Hematopoietic multipotent progenitor cell treated with erythropoietin and hydrocortisone succinate and interleukin-3 and kit ligand, for 8 days (in vitro differentiated cells): ENCODE measurements at regions not wholly inside any gene's neighbourhood (a gene's known extent, or its start where the extent isn't known, plus 50 kb on each side); places are given as distances from the start of the nearest gene placed in this dataset.

ENCODE experiments used
- DNase-seq: peaks from one replicate; pipeline ENCODE4 v3.0.0-alpha.2; 2015

DNA sequence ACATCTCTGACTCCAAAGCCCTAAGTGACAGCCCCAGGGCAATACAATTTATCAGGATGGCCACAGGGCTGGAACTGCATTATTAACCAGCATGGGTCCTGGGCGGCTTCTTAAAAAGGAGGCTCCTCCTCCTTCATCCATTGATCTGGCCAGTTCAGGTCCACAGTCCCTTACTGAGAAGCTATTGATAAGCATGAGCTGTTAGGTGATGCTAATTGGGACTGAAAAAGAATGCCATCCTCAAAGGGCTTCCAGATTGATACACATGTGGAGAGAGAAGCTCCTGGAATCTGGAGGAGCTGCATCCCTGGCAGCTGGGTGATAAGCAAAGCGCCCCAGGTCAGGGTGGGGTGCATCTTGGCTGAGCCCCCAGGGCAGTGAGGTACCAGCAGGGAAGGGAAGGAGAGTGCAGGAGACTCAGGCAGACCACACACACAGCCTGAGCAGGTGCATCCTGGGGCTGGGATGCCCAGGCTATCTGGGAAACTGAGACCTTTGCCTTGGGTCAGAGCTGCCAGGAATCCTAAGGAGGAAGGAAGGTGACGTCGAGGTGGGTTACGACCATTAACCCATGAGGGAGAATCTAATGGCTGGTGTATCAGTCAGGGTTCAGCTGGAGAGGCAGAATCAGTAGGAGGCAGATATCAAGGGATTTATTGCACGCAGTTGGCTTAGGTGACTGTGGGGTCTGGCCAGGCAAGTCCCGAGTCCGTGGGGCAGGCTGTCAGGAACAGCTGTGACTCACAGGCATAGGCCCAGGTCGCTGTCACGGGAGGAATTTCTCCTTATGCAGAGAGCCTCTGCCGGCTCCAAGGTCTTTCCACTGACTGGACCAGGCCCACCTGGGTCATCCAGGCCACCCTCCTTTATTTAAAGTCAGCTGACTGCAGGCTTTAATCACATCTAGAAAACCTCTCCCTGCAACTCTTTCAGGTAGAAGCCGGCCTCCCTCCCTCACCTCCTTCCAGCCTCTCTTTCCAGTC lies 261.2 kb downstream of the BMP7 start:
- DNase-seq = no peak

DNA sequence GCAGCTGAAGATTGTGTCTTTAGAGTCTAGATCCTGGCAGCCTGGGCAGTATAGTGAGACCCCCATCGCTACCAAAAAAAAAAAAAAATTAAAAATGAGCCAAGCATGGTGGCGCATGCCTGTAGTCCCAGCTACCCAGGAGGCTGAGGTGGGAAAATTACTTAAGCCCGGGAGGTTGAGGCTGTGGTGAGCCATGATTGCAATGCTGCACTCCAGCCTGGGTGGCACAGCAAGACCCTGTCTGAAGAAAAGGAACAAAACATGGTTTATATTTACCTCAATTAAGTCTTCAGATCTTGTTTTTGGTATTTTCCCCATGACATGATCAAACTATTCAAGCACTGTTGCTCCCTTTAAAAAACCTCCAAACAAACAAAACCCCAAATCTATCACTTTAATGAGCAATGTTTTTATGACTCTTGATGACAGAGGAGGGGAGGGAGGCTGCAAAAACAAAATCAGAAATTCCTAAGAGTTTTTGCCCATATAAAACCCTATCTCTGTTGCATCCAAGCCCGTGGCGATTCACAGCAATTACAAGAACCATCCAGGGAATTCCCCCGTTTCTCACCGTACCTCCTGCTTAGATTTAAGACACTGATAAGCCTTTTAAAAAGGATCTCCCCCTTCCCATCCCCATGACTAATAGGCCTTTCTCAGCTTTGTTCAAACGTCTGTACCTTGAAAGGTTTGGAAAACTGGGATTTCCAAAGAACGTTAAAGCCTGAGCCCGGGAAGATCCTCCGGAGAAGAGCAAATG lies 259.9 kb downstream of the BMP7 start:
- no peak for DNase-seq

DNA sequence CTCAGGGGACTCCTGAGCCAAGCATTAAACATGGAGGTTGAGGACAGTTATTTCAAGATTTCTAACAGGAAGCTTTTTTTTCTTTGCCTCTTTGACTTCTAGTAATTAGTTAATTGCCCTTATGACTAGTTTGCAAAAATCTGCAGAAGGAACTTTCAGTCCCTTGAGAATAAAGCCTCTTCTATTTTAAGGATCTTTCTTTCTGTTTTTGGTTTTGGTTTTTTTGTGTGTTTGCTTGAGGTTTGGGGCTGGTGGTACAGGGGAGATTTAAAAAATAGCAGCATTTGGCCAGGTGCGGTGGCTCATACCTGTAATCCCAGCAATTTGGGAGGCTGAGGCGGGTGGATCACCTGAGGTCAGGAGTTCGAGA lies 259.3 kb downstream of the BMP7 start:
- no peak for DNase-seq

DNA sequence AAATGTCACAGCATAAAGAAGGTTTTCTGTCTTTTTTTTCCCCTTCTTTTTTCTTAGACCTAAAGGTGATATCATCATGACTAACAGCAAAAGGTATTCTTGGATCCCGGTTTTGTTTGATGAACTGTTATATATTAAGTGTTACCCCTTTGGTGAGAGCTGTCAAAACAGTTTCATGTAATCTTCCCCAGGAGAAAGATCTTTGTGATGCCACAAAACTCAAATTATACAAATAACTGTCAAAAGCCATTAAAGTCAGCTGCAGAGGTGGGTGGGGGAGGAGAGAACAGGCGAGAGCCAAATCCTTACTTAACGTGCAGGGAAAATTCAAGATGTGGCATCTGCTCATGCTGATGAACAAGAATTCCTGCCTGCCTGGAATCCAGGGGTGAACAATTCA lies 258.2 kb downstream of the BMP7 start:
- DNase-seq = no peak

DNA sequence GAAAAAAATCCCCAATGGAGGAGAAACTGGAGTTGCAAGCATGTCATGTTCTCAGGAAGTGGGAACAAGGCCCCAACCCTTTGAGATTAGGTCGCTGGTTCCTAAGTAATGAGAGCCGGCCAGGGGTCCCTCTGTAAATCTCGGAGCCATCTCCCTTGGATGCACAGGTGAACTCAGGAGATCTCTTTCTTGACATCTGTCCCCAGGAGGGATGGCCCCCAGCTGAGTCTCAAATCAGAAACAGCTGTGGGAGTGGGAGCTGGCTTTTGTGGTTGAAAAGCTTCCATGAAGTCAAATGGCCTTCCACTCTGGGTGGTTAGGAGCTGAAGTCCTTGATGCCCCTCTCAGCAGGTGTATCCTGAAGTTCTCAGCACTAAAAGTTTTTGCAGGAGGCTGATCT lies 257.1 kb downstream of the BMP7 start:
- DNase-seq = no peak

DNA sequence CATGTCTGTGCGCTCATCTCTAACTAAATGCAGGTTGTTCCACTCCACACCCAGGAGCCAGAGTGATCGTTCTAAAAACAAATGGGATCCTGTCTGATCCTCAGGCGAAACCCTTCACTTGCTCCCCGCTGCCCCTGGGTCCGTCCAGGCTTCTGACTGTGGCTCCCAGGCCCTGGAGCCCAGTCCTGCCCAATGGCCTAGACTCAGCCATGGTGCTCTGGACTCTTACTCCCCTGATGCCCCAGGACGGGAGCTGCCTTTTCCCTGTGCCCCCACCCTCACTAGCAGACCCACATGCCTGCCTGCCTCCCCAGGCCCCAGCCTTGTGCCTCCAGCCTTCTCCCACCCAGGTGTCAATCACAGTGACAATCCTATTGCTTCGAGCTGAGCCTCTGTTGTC lies 256.7 kb downstream of the BMP7 start:
- no peak for DNase-seq

DNA sequence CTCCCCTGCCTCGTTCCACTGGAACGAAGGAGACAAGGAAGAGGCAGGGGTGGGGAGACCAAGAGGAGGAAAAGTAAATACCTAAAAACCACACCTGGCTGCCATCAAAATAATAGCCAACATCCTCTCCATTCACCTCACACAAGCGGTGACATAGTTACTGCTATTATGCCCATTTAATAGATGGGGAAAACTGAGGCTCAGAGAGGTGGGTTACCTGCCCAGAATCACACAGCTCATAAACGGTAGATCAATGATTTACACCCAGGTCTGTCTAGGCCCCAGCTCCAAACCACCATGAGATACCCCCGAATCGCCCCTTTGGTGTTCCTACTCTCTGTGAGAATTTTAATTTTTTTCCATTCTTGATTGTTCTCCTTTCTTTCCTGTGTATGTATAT lies 253.8 kb downstream of the BMP7 start:
- DNase-seq = no peak

DNA sequence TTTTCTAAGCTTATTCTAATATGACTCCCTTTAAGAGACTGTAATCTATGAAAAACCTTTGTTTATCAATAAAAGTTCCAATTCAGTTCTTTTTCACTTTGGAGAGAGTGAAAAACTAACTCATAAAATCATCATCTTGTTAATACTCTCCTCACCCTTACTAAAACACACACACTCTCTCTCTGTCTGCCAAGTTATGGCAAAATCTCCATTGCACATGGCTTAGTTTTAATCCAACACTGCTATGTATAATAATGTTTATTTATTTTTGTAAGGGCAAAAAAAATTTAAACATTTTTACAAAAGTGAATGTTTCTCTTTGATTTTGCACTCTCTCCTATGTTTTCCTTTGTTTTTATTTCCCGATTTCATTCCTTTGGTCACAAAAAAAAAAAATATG lies 253.2 kb downstream of the BMP7 start:
- DNase-seq = no peak

DNA sequence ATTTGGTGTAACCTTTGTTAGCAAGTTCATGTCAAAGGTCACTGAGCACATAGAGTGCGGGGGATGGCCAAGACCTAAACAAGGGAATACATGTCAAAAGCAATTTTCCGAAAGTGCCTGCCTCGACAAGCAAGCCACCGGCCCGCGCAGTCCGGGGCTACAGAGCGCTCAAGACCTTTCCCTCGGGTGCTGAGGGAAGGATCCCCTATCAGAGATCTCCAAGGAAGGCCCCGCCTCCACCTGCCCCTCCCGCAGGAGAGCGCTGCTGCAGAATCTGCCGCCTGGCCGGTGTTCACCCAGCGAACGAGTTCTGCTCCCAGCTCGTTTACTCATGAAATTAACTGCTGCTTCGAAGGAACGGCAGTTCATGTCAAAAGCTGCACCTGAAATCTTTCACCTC lies 252.7 kb downstream of the BMP7 start:
- DNase-seq = no peak

DNA sequence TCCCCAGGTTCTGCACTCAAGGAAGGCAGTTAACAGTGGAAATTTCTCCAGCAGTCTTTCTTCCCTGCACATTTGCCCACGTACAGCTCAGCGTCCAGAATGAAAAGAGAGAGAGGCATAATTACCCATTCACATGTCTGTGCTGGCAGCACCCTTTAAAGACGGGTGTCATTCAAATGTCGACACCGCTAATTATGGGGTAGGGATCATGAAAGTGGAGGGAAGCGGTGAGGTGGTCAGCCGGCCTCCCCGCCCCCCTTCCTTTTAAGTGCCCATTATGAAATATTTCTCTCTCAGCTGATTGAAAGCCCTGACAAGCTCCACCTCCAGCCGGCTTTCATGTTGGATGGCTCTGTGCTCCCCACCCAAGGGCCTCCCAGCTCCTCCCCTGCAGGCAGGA lies 246.1 kb downstream of the BMP7 start:
- DNase-seq = no peak

DNA sequence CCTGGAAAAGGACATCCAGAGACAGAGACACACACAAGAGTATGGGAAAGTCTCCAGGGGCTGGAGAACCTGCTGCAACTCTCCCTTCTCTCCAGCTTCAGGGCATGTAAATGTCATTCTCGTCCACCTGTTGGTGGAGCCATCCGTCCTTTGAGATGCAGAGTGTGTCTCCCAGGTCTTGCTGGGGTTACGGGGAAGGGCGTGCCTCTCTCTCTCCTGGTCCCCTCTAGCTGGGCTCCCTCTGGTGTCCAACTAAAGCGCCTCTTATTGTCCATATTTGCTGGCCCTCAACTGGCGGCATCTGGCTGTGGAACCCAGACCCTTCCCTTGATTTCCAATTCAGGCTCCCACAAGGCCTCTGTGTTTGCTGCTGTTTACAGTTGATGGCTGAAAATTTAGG lies 244.1 kb downstream of the BMP7 start:
- no peak for DNase-seq

DNA sequence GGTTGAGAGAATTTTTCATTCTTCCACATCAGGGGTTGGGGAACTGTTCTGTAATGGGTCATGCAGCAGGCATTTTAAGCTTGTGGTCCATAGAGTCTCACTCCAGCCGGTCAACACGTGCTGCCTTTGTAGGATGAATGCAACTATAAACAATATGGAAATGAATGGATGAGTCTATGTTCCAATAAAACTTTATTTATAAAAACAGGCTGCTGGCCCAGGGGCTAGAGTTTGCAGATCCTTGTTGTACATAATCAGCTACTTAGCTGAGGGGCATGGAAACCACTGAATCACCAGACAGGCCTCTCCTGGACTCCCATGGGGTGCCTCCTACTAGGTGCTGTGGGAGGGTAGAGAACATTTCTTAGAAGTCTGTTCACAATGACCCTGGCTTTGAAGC lies 243.4 kb downstream of the BMP7 start:
- no peak for DNase-seq

DNA sequence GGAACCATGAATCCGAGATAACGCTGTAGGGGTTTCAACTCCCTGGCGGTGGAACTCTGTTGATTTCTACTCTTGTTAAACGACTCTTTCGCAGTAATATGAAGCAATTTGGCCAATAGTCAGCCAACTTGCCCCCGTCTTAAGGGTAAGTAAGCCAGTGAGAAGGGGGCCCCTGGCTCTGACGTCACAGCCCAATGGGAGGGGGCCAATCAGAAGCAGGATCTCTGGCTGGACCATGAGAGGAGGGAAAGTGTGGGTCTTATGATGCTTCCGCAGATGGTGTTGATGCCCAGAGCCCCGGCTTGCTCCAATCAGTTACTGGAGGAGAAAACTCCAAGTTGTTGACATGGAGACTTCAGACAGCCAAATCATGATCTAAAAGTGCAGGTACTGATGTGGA lies 242.4 kb downstream of the BMP7 start:
- no peak for DNase-seq

DNA sequence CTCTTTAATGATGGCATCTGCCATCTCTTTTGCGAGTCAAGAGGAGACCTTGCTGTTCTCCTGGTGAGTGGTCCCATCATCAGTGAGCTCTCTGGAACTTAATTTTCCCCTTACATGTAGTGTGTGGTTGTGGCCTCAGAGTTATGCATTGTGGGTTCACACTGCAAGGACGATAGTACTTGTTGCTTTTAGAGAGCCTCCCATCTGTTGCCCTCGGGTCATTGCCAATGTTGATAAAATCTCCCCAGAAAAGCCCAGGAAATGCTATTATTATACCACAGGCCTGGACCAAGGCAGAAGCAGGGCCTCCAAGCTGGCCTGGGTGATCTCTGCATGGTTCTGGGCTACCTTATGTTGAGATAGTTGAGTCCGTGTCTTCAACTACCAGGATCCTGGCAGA lies 241.6 kb downstream of the BMP7 start:
- DNase-seq = no peak

DNA sequence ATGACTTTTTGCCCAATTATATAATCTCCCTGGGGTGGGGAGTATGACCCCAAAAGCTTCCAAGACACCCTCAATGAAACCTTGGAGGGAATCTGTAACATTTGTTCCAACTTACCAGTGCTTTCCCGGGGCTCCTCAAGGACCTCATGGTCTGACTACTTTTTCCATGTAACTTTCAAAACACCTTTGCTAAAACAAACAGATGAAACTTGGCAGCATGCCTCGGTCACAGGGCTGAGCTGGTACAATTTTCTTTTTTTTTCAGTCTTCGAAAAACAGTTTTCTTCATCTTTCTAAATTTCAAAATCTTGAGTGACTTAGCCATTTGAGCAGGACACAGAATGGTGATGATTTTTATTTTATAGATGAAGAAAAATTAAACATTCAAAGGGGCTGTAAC lies 241.2 kb downstream of the BMP7 start:
- no peak for DNase-seq

DNA sequence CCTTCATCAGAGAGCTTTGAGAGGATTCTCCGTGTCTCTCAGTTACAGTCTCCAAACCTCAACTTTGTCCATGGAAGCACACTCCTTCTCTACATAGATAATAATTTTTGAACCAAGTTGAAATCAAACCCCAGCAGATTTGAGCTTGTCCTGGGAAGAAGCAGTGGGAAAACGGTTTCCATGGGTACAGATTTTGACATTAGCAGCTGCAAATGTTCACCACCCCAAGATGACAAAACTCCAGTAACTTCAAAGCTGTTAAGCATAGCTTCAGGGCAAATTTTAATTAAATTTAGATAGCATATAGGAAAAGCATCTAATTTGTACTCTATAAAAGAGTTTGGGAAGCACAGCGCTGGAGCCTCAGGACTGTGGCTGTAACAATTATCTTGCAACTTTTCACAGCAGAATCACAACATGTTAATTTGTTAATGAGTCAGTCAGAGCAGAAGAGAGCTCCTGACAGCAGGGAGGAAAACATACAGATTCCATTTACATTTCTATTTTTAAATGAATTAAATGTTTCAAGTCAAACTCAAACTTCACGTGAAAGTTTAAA lies 240.7 kb downstream of the BMP7 start:
- no peak for DNase-seq

DNA sequence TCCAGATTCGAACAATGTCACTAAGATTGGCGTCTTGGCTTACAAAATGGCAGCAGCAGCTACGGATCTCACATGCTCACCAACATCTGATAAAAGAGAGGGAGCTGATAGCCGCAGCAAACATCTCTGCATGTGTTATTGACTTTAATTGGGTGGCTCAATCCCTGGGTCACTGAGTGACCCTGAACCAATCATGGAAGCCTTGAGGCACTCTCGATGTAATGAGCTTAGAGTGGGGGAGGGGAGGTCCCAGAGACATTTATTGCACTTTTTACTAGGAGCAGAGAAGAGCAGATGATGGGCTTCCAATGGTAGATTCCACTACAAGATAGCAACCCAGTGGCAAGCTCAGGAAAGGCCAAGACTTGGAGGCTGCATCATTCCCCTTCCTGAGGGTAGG lies 238.7 kb downstream of the BMP7 start:
- no peak for DNase-seq

DNA sequence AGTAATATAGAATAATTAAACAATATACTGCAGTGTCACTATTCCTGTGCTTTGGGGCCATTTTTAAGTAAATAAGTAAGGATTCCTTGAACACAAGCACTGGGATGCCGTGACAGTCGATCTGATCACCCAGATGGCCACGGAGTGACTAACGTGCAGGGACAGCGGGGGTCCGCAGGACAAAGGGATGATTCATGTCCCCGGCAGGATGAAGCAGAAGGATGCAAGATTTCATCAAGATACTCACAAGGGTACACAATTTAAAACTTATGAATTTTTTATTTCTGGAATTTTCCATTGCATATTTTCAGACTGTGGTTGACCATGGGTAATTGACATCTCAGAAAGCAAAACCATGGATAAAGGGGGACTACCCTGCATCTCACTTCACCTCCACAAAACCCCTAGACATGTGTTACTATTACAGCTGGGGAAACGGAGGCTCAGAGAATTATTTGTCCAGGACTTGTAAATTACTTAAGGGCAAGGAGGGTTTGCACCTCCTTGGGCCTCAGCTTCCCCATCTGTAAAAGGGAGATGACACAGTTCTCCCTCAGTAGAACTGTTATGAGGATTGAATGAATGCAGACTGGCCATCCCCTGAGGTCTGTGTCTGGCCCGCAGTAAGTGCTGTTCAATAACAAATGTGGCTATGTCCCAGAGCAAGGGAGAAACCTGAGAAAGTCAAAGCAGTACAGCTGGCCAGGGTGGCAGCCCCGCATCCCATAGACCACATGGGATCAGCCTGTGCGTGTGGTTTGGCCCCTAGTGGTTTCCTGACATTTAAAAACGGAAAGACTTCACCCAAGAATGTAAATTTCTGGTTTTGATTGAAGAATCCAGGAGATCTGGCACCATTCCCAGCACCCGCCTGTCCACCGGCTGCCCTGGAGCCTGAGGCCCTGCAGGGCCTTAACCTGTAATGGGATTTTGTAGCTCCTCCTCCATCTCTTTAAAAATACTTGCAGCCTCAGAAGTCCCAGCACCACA lies 235.5 kb downstream of the BMP7 start:
- DNase-seq = no peak

DNA sequence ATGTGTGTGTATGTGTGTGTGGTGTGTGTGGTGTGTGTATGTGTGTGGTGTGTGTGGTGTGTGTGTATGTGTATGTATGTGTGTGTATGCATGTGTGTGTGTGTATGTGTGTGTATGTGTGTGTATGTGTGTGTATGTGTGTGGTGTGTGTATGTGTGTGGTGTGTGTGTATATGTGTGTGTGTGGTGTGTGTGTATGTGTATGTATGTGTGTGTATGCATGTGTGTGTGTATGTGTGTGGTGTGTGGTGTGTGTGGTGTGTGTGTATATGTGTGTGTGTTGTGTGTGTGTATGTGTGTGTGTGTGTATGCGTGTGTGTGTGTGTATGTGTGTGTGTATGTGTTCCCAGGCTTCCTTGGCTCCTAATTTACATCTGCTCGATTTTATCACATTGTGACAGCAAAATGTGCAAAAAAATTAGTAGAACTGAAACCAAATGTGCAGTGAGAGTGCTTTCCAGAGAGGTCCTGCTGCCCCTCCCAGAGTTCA lies 234.5 kb downstream of the BMP7 start:
- DNase-seq = no peak

DNA sequence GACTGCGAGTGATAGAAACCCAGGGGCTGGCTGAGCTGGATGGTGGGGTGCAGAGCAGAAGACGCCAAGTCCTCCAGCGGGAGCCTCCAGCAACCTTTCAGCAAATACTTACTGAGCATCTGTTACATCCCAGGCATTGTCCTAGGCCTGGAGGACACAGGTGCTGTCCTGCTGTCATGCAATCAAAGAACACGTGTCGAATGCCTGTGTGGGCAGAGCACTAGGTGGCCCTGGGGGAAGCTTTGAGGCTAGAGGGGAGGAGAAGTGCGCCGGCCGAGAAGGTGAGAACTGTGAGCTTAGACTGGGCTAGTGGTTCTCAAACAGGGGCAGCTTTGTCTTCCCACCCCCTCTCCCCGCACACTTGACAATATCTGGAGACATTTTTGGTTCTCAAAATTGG lies 233.6 kb downstream of the BMP7 start:
- no peak for DNase-seq

DNA sequence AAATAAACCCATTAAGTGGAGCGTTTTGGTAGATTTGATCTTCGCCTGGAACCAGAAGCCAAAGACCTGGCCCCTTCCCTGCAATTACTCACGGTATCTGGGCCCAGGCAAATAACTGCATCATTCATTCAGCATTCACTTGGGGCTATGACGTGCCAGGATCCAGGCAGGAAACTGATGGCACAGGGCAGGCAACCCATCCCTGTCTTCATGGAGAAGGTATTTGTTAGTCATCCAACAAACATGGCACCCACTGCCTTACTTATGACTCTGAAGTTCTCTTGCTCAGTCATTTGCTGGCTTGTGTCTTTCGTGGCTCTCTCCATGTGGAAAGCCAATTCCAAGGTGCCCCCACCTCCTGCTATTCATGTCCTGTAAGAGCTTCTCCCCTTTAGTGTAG lies 232.4 kb downstream of the BMP7 start:
- DNase-seq = no peak

DNA sequence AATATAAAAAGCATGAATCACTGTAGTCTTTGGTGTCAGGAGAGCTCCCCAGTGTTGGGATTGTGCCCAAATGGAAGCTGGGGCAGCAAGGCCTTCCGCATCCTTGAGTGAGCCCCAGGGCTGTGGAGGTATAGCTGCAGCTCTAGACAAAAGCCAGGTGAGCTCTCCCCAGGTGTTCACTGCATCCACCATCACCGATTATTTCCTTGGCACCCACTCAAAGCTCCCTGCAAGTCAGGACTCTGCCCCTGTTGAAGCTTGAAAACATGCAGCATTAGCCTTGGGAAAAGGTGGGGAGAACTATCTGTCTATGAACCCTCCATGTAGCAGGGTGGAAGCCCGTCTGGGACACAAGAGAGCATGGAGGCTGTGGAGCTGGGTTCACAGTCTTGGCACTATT lies 228.8 kb downstream of the BMP7 start:
- DNase-seq = no peak
